GM21390 (cell line): ENCODE measurements at regions not wholly inside any gene's neighbourhood (a gene's known extent, or its start where the extent isn't known, plus 50 kb on each side); places are given as distances from the start of the nearest gene placed in this dataset.

ENCODE experiments used
- ATAC-seq: cut with Tn5 transposase; IDR thresholded peaks from one replicate; pipeline ENCODE4 v1.9.1; 2021; ENCODE audit not compliant: unreplicated experiment

GRCh38 chr1:96992871-96993270 lies 271.3 kb downstream of the PTBP2 start:
- no peak for ATAC-seq

DNA sequence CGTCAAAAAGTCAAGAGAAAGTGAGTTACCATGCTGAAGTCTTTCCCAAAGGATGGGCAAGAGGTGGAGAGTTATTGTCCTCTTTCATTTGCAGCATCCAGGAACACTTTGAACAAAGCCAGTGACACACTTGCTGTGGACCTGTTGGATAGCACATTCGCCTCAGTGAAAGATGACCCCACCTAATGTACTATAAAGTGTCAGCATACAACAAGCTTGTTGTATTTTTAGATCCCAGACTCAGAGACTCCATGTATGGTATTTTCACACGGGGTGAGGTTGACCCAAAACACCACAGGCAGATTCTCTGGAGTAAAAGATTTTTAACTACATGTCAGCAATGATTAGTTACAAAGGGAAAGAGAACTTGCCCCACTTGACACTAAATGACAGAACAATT lies 273.8 kb downstream of the PTBP2 start:
- ATAC-seq, result no peak

DNA sequence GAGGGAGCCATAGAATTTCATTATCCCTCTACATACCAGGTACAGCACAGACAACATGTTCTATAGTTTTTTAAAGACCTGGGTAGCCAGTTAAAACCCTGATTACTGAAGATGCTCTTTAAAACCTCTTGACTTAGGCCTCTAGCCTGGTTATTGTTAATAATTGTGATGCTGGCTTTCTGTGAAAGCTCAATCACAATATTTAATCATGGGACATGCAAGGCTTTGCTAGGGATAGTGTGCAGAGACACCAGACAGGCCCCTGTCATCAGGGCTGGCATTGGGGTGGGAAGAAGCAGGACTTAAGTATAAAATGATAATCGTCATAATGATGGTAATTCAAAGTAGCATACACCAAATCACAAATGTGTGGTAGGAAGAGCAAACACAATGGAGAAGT lies 274.4 kb downstream of the PTBP2 start:
- ATAC-seq, result no peak

GRCh38 chr1:96997717-96998116 lies 276.1 kb downstream of the PTBP2 start:
- ATAC-seq, result no peak

- ATAC-seq, result no peak
These were observed 276.9 kb downstream of the PTBP2 start for GRCh38 chr1:96998466-96998865.

DNA sequence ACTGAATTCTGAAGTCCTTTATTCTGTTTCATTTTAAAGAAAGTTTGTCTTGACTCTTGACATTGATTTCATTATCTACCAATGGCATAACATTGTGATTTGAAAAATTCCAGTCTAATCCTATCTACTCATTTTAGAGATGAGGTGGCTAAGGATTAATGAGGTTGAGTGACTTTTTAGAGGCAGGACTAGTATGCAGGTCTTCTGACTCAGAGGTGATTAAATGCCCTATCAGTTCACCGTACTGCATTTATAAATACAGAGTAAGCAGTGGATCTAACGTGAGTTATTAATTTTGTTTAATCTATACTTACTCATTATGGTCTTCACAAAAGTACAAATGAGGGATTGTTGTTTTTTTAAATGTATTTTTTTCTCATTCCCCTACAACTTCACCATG lies 277.6 kb downstream of the PTBP2 start:
- ATAC-seq, result no peak

DNA sequence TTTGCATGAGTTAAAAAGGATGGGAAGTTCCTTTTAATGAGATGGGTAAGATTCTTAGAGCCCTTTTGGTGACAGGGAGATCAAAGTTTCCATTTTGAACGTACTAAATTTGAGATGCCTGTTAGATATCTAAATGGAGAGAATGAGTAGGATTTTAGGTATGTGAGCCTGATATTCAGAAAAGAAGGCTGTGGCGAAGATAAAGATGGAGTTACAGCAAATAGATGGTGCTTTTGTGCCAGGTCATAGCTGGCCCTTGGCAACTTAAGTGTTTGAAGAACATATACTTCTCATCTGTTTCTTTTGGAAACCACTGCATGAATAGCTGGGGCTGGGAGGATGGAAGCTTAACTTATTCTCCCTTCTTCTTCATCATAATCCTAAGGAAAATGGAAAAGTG lies 282.5 kb downstream of the PTBP2 start:
- no peak for ATAC-seq

GRCh38 chr1:97004743-97005142 lies 283.2 kb downstream of the PTBP2 start:
- no peak for ATAC-seq

- no peak for ATAC-seq
These were observed 284.6 kb downstream of the PTBP2 start for GRCh38 chr1:97006044-97006661.

GRCh38 chr1:97007840-97008604 lies 286.4 kb downstream of the PTBP2 start:
- ATAC-seq, result no peak

GRCh38 chr1:97010566-97011264 lies 289.1 kb downstream of the PTBP2 start:
- ATAC-seq, result no peak

DNA sequence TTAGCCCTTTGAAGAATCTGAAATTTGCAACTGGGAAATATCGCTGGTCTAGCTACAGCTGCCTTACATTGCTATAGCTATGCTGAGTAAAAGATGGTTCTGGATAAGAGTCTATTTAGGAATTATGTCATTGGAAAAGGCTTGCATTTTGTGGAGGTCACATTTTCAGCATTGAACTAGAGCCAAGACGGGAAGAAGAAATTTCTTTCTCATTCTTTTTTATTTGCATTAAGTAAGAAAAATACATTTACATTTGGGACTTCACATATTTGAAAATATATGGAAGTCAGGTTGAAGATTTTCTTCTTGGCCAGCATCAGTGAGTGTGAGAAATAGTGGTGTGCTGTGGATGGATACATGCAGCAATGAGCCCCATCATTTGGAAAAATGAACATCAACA lies 291.6 kb downstream of the PTBP2 start:
- ATAC-seq, result no peak

DNA sequence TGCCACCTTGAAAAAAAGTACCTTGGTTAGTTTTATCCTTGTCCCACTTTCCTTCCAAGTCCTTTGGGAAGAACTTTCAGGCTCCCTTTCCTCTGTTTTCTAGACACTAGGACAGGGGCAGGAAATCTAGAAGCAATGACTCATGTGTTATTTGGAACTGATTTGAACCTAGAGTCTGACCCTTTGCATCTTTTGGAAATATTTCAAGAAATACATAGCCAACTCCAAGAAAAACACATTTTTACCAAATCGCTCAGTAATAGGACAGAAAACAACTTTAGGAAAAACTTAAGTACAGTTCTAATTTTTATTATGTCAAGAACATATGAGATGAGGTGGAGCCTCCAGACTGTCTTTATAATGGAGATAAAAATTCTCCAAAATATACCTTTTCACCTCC lies 292.4 kb downstream of the PTBP2 start:
- ATAC-seq, result no peak

- no peak for ATAC-seq
These were observed 292.8 kb downstream of the PTBP2 start for GRCh38 chr1:97014426-97014825.

- ATAC-seq, result no peak
These were observed 296.3 kb downstream of the PTBP2 start for GRCh38 chr1:97017895-97018294.
